Bronchial epithelial cell (primary cell): ENCODE measurements at regions not wholly inside any gene's neighbourhood (a gene's known extent, or its start where the extent isn't known, plus 50 kb on each side); places are given as distances from the start of the nearest gene placed in this dataset.

ENCODE experiments used
- DNase-seq: peaks from one replicate; pipeline ENCODE4 v3.0.0-alpha.2; 2010; ENCODE audit warnings: low read depth
- FAIRE-seq: peaks from 2 replicates; lab custom pipeline; 2011; peaks lifted over from hg19 to GRCh38; lab: Jason Lieb, UNC
- H3K27me3 ChIP-seq: 2 replicates; pipeline ENCODE4 v1.5.1; 2011; ENCODE audit warnings: low read length; ENCODE audit not compliant: control insufficient read depth, insufficient read depth
- H3K36me3 ChIP-seq: 2 replicates; pipeline ENCODE4 v1.5.1; 2011; ENCODE audit warnings: low read length; ENCODE audit not compliant: control insufficient read depth, insufficient read depth
- H3K4me3 ChIP-seq: 2 replicates; pipeline ENCODE4 v1.5.1; 2011; ENCODE audit warnings: mild to moderate bottlenecking, low read depth, low read length, control low read depth
- TF ChIP-seq, protein P1 (sequence below): IDR thresholded peaks from 2 replicates; pipeline ENCODE4 v1.5.1; 2011; ENCODE audit warnings: mild to moderate bottlenecking, moderate library complexity, low read length, control low read depth, inconsistent platforms; ENCODE audit not compliant: insufficient read depth, severe bottlenecking

DNA sequence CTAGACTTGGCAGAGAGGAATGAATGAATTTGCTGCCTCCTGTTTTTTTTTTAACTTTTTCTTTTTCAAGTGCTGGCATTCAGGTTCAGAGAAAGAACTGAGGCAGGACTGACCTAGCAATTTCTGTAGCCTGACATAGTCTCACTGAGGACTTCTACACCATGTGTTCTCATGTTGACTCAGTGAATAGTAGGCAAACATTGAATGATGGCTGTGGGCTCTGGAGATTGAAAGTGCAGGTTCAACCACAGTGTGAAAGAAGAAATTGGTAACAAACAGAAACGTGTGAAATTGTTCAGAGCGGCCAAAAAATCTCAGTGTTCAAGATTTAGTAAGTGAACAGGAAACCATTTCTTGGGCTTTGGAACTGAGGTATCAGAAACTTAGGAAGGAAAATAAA lies 322.4 kb upstream of the GHITM start:
- peak; percentile 55 for FAIRE-seq

DNA sequence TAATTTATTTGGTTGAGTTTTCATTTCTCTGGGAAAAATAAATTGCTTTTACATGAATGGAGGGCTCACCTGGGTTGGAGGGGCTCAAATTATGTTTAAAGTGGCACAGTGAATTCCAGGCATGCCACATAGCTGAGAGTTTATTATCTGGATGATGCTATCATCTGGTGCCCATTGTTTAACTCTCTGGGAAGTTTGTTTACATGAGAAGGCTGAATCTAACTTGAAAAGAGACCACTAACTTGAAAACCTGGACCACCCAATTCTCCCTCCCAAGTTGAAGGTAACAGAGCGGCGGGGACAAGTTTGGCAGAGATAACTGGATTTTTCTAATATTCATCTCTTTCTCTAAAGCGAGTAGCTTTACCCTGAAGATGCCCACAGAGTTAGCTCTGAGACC lies 321.5 kb upstream of the GHITM start:
- FAIRE-seq (no peak), DNase-seq (no peak)
- Histone ChIP-seq H3K4me3 (no peak overlapping the region), H3K36me3 (no peaks in the 10 kb centered on the region), H3K27me3 (no peaks in the 10 kb centered on the region)
- TF ChIP-seq, protein P1, sequence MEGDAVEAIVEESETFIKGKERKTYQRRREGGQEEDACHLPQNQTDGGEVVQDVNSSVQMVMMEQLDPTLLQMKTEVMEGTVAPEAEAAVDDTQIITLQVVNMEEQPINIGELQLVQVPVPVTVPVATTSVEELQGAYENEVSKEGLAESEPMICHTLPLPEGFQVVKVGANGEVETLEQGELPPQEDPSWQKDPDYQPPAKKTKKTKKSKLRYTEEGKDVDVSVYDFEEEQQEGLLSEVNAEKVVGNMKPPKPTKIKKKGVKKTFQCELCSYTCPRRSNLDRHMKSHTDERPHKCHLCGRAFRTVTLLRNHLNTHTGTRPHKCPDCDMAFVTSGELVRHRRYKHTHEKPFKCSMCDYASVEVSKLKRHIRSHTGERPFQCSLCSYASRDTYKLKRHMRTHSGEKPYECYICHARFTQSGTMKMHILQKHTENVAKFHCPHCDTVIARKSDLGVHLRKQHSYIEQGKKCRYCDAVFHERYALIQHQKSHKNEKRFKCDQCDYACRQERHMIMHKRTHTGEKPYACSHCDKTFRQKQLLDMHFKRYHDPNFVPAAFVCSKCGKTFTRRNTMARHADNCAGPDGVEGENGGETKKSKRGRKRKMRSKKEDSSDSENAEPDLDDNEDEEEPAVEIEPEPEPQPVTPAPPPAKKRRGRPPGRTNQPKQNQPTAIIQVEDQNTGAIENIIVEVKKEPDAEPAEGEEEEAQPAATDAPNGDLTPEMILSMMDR, result no peak

More for the DNA sequence above, 322.4 kb upstream of the GHITM start:
- DNase-seq, result no peak
- TF ChIP-seq, protein P1, result no peak
- H3K36me3 ChIP-seq, result no peaks in the 10 kb centered on the region
- H3K27me3 ChIP-seq, result no peaks in the 10 kb centered on the region
- no peak overlapping the region for H3K4me3 ChIP-seq

DNA sequence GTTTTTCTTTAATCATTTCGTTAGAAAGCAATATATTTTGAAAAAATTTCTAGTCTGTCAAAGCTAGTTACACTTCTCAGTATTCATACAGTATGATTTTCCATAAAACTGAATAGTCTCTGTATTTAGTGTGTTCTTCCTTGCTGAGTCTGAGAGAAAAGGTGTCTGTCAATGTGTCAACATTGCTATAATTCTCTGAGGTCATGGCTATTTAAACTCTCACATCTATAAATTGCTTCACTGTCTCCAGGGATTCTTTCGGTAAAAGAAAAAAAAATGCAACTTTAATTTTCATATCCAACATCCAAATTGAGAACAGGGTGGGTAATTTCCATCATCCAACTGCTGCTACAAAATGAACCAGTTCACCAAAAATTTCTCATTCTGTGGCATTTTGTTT lies 319.7 kb upstream of the GHITM start:
- Histone ChIP-seq H3K27me3 (no peaks in the 10 kb centered on the region), H3K4me3 (no peak overlapping the region), H3K36me3 (no peaks in the 10 kb centered on the region)
- no peak for FAIRE-seq
- DNase-seq, result no peak
- TF ChIP-seq, protein P1, result no peak

DNA sequence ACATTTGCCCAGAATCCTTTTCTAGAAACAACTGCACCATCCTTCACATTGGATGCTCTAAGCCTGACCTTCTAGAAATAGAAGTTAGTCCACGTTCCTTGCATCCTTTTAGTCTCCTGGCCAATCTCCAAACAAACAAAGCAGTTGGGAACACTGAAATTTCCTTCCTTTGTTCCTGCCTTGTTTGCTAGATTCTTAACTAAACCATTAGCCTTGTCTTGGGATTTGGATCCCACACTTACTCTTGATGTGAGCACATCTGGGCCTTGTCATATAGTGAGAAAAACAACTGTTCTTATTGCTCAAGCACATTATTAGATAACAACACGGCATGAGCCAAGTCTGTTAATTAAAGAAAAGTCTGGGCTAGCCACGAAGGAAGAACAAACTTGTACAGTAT lies 319.3 kb upstream of the GHITM start:
- no peaks in the 10 kb centered on the region for H3K36me3 ChIP-seq
- H3K27me3 ChIP-seq, result no peaks in the 10 kb centered on the region
- FAIRE-seq (no peak), DNase-seq (no peak)
- no peak overlapping the region for H3K4me3 ChIP-seq
- TF ChIP-seq, protein P1, result no peak

DNA sequence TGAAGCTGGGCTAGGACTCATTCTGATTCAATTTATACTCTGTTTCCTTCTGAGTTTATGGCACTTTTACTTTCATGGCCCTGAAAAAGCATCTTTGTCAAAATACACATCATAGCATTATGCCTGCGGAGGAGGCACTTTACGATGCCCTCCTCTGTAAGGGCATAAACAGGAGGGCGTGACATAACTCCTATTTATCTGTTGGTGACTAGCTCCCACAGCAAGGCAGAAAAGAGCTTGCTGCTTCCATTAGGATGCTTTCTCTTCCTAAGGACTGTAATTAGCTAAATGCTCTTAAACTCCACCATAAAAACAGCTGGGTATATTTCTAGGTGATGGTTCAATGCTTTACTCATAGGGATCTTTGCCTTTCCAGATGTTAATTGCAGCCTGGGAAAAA lies 315.2 kb upstream of the GHITM start:
- Histone ChIP-seq H3K36me3 (no peaks in the 10 kb centered on the region), H3K4me3 (no peak overlapping the region), H3K27me3 (no peaks in the 10 kb centered on the region)
- DNase-seq (no peak), FAIRE-seq (no peak)
- TF ChIP-seq, protein P1, result no peak

DNA sequence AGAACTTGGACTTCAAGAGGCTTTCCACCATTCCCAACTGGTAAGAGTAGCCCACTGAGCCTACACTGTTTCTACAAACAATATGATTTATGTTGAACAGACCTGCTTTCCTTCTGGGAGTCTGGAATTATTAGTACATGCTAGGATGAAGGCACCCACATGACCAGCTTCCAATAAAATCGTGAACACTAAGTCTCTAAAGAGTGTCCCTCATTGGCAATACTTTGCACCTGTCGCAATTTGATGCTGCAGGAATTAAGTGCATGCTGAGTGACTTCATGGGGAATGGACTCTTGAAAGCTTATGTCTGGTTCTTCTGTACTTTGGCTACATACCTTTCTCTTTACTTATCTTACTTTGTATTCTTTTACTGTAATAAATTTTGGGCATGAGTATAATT lies 305.2 kb upstream of the GHITM start:
- Histone ChIP-seq H3K4me3 (no peak overlapping the region), H3K27me3 (no peaks in the 10 kb centered on the region), H3K36me3 (no peaks in the 10 kb centered on the region)
- FAIRE-seq (no peak), DNase-seq (no peak)
- TF ChIP-seq, protein P1, result no peak
